PFSK-1 (cell line): ENCODE measurements at regions not wholly inside any gene's neighbourhood (a gene's known extent, or its start where the extent isn't known, plus 50 kb on each side); places are given as distances from the start of the nearest gene placed in this dataset.

ENCODE experiments used
- FOXP2 ChIP-seq: optimal IDR thresholded peaks from 2 replicates; pipeline ENCODE3; 2011; ENCODE audit warnings: borderline replicate concordance, control low read depth, inconsistent platforms; ENCODE audit not compliant: insufficient read depth; ENCODE audit errors: extremely low read length, extremely low read depth
- POLR2AphosphoS5 ChIP-seq: IDR thresholded peaks from 2 replicates; pipeline ENCODE4 v1.6.1; 2012; ENCODE audit warnings: low read depth, mild to moderate bottlenecking, control low read depth, low read length, moderate library complexity
- SIN3A ChIP-seq: IDR thresholded peaks from 2 replicates; pipeline ENCODE4 v1.6.1; 2012; ENCODE audit warnings: mild to moderate bottlenecking, low read length, moderate library complexity, borderline replicate concordance; ENCODE audit not compliant: insufficient read depth
- TAF1 ChIP-seq: IDR thresholded peaks from 2 replicates; pipeline ENCODE4 v1.6.1; 2012; ENCODE audit warnings: low read length, control low read depth, borderline replicate concordance; ENCODE audit not compliant: insufficient read depth
- TF ChIP-seq, protein P1 (sequence below), 2 experiments: IDR thresholded peaks; 2 replicates each; pipeline versions ENCODE4 v1.6.1 to v1.8.0; 2011 to 2012; ENCODE audit warnings: low read depth in 2 of 2, low read length in 2 of 2, control low read depth in 1 of 2, inconsistent platforms in 1 of 2, mild to moderate bottlenecking in 1 of 2, moderate library complexity in 1 of 2; ENCODE audit not compliant: insufficient read depth in 1 of 2

GRCh38 chr2:129006901-129007300, 688.2 kb upstream of the HS6ST1 start:
- no peak for TF ChIP-seq FOXP2
- TF ChIP-seq, protein P1, sequence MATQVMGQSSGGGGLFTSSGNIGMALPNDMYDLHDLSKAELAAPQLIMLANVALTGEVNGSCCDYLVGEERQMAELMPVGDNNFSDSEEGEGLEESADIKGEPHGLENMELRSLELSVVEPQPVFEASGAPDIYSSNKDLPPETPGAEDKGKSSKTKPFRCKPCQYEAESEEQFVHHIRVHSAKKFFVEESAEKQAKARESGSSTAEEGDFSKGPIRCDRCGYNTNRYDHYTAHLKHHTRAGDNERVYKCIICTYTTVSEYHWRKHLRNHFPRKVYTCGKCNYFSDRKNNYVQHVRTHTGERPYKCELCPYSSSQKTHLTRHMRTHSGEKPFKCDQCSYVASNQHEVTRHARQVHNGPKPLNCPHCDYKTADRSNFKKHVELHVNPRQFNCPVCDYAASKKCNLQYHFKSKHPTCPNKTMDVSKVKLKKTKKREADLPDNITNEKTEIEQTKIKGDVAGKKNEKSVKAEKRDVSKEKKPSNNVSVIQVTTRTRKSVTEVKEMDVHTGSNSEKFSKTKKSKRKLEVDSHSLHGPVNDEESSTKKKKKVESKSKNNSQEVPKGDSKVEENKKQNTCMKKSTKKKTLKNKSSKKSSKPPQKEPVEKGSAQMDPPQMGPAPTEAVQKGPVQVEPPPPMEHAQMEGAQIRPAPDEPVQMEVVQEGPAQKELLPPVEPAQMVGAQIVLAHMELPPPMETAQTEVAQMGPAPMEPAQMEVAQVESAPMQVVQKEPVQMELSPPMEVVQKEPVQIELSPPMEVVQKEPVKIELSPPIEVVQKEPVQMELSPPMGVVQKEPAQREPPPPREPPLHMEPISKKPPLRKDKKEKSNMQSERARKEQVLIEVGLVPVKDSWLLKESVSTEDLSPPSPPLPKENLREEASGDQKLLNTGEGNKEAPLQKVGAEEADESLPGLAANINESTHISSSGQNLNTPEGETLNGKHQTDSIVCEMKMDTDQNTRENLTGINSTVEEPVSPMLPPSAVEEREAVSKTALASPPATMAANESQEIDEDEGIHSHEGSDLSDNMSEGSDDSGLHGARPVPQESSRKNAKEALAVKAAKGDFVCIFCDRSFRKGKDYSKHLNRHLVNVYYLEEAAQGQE (IDR thresholded peaks at IDR 0.05; ENCODE audit: insufficient read depth in 1 of 2, low read depth in 2 of 2, low read length in 2 of 2): no peak
- no peak for TF ChIP-seq POLR2AphosphoS5
- no peak for TF ChIP-seq TAF1

DNA sequence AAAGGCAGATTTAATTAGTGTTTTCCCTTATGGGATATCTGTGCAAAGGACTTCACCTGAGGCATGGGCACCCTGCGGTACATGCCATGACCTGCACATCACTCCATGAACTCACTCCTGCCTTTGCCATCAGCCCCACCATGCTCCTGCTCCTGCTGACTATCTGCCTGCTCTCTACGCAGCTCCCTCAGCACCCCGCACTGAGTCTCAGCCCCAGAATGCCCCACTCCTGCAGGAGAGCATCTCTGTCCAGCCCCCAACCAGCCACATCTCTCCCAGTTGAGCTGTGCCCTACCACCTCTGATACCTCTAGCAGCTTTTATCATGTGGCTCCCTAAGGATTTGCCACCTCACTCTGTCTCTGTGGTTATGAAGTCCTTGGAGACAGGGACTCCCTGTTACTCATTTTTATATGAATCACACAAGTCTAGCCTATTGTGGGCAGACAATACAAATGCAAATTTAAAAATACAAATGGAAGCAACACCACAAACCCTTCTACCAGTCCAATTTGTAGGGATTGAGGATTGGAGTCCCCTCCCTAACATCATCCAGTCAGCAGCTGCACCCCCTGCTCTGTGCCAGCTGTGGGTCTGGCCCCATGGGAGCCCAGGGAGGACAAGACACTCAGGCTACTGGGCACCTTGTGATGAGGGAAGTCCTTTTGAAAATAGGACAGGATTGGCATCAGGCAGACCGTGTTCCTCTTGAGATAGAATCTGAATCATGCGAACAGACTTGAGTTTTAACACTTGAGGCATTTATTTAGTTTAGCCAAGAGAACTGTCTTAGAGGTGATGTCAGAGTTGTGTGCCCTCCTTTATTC, 689.6 kb upstream of the HS6ST1 start:
- no peak for TF ChIP-seq TAF1
- no peak for TF ChIP-seq POLR2AphosphoS5
- no peak for TF ChIP-seq SIN3A
- no peak for TF ChIP-seq FOXP2
- TF ChIP-seq, protein P1 (IDR thresholded peaks at IDR 0.05; ENCODE audit: insufficient read depth in 1 of 2, low read depth in 2 of 2, low read length in 2 of 2): no peak

DNA sequence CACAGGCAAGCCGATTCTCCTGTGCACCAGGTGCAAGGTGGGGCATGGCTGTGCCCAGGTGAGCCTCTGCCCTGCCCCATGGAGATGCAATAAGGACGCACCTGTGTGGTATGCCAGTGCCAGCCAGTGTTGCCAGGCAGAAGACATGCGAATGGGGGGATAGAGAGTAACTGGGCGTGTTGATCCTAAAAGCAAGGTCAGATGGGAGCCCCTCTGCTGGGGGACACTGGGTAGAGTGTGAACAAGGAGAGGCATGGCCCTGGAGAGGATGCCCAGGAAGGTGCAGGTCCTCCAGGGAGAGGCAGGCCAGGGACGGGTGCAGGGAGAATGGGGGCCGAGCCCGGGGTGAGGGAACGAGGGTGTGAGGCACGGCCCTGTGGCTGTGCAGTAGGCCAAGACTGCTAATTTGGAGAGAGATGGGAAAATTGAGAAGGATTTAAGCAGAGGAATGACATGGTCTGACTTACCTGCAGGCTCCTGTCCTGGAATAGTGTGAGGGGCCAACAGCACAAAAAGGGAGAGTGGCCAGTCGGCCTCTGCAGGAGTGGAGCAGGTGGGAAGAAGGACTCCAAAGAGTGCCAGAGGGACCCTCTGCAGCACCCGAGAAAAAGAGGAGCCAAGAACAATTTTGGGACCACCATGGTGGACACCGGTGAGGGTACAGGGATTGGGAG, 690.4 kb upstream of the HS6ST1 start:
- TF ChIP-seq, protein P1 (IDR thresholded peaks at IDR 0.05; ENCODE audit: insufficient read depth in 1 of 2, low read depth in 2 of 2, low read length in 2 of 2): no peak
- no peak for TF ChIP-seq TAF1
- TF ChIP-seq FOXP2: no peak
- TF ChIP-seq SIN3A: no peak
- TF ChIP-seq POLR2AphosphoS5: no peak

DNA sequence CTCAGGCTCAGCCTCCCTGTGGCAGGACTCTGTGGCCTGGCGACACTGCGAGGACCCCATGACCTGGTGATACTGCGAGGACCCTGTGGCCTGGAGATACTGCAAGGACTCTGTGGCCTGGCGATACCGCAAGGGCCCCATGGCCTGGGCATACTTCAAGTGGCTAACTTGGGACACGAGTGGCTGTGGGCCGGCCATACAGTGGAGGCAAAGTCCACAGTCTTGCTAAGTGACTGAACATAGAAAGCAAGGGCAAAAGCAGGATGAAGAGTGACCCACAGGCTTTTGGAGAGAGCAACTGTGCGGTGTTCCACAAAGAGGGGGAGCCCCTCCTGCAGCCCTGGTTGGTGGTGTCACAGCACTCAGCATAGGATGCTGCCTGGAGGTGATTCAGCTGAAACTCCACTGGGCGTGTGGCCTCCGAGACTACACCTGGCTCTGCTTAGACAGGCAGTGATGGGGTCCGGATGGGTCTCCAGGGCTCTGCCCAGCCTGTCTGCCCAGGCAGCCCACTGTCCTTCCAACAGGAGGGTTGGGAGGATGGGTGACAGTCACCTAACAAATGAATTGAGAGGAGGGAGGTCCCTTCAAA, 691.0 kb upstream of the HS6ST1 start:
- no peak for TF ChIP-seq FOXP2
- TF ChIP-seq TAF1: no peak
- TF ChIP-seq, protein P1 (IDR thresholded peaks at IDR 0.05; ENCODE audit: insufficient read depth in 1 of 2, low read depth in 2 of 2, low read length in 2 of 2): no peak
- TF ChIP-seq SIN3A: no peak
- TF ChIP-seq POLR2AphosphoS5: no peak
